Fibroblast of lung (primary cell): ENCODE measurements at regions not wholly inside any gene's neighbourhood (a gene's known extent, or its start where the extent isn't known, plus 50 kb on each side); places are given as distances from the start of the nearest gene placed in this dataset.

Source experiments
- DNase-seq, 2 donors: peaks; one replicate each; pipeline versions ENCODE4 v3.0.0 to v3.0.0-alpha.2; 2010; ENCODE audit warnings: low read depth in 2 of 2
- H2AFZ ChIP-seq: 2 replicates; pipeline ENCODE4 v1.5.1; 2012; ENCODE audit warnings: low read length, control low read depth, inconsistent platforms
- H3K27ac ChIP-seq: 2 replicates; pipeline ENCODE4 v1.5.1; 2011; ENCODE audit warnings: low read length, control low read depth; ENCODE audit not compliant: insufficient read depth
- H3K27me3 ChIP-seq: 2 replicates; pipeline ENCODE4 v1.5.1; 2011; ENCODE audit warnings: mild to moderate bottlenecking, low read length; ENCODE audit not compliant: control insufficient read depth, insufficient read depth
- H3K36me3 ChIP-seq: 2 replicates; pipeline ENCODE4 v1.5.1; 2011; ENCODE audit warnings: low read length; ENCODE audit not compliant: control insufficient read depth, insufficient read depth
- H3K4me1 ChIP-seq: 2 replicates; pipeline ENCODE4 v1.5.1; 2011; ENCODE audit warnings: low read length; ENCODE audit not compliant: control insufficient read depth, insufficient read depth; ENCODE audit errors: extremely low read depth
- H3K4me2 ChIP-seq: 2 replicates; pipeline ENCODE4 v1.5.1; 2011; ENCODE audit warnings: low read length, control low read depth; ENCODE audit not compliant: insufficient read depth; ENCODE audit errors: extremely low read depth
- H3K4me3 ChIP-seq, 4 experiments: fragments of 200-600 bp in 1 of 4; sonication (generic) in 1 of 4; replicated peaks in 1 of 4; 2 replicates each; pipeline ENCODE4 v1.5.1; 2011 to 2016; ENCODE audit warnings: low read length in 4 of 4, low read depth in 3 of 4, mild to moderate bottlenecking in 3 of 4, control low read depth in 2 of 4, inconsistent platforms in 1 of 4, mixed read lengths in 1 of 4; ENCODE audit not compliant: insufficient read depth in 1 of 4; ENCODE audit errors: control extremely low read depth in 1 of 4
- H3K79me2 ChIP-seq: 2 replicates; pipeline ENCODE4 v1.5.1; 2012; ENCODE audit warnings: mild to moderate bottlenecking, low read length, inconsistent platforms; ENCODE audit not compliant: control insufficient read depth, insufficient read depth
- H3K9ac ChIP-seq: 2 replicates; pipeline ENCODE4 v1.5.1; 2011; ENCODE audit warnings: mild to moderate bottlenecking, low read length, control low read depth; ENCODE audit not compliant: insufficient read depth
- H3K9me3 ChIP-seq: 2 replicates; pipeline ENCODE4 v1.5.1; 2012; ENCODE audit warnings: low read depth, low read length; ENCODE audit not compliant: control insufficient read depth, insufficient read depth
- H4K20me1 ChIP-seq: 2 replicates; pipeline ENCODE4 v1.5.1; 2011; ENCODE audit warnings: low read length; ENCODE audit not compliant: control insufficient read depth, insufficient read depth; ENCODE audit errors: extremely low read depth
- CTCF ChIP-seq, 2 donors: IDR thresholded peaks in 1 of 2; conservative IDR thresholded peaks in 1 of 2; 1 replicate in 1 of 2; 2 replicates in 1 of 2; pipeline ENCODE4 v1.5.1; 2011 to 2012; ENCODE audit warnings: low read length in 2 of 2, control low read depth in 1 of 2, inconsistent platforms in 1 of 2, low read depth in 1 of 2, mild to moderate bottlenecking in 1 of 2
- EZH2 ChIP-seq: IDR thresholded peaks from 2 replicates; pipeline ENCODE4 v1.5.1; 2012; ENCODE audit warnings: low read length, control low read depth, mild to moderate bottlenecking; ENCODE audit errors: missing control alignments

GRCh38 chr13:92984151-92984550 is 242.5 kb upstream of the GPC6 start:
- Histone ChIP-seq H2AFZ (no peak overlapping the region), H3K27ac (no peak overlapping the region), H4K20me1 (no peaks in the 10 kb centered on the region), H3K9ac (no peak overlapping the region), H3K36me3 (no peaks in the 10 kb centered on the region), H3K27me3 (no peaks in the 10 kb centered on the region), H3K4me3 (no peak overlapping the region), H3K79me2 (no peaks in the 10 kb centered on the region), H3K9me3 (no peaks in the 10 kb centered on the region), H3K4me2 (no peak overlapping the region), H3K4me1 (no peaks in the 10 kb centered on the region)
- no peak for TF ChIP-seq CTCF (conservative IDR thresholded peaks at IDR 0.05 in 1 of 2, IDR thresholded peaks at IDR 0.05 in 1 of 2; ENCODE audit: low read depth in 1 of 2, low read length in 2 of 2)
- no peak for TF ChIP-seq EZH2
- DNase-seq = no peak

- TF ChIP-seq CTCF (conservative IDR thresholded peaks at IDR 0.05 in 1 of 2, IDR thresholded peaks at IDR 0.05 in 1 of 2; ENCODE audit: low read depth in 1 of 2, low read length in 2 of 2) (no peak), EZH2 (no peak)
- Histone ChIP-seq H3K4me3 (no peak overlapping the region), H4K20me1 (no peaks in the 10 kb centered on the region), H3K36me3 (no peaks in the 10 kb centered on the region), H3K4me1 (no peaks in the 10 kb centered on the region), H2AFZ (no peak overlapping the region), H3K79me2 (no peaks in the 10 kb centered on the region), H3K27ac (no peak overlapping the region), H3K4me2 (no peak overlapping the region), H3K27me3 (no peaks in the 10 kb centered on the region), H3K9ac (no peak overlapping the region), H3K9me3 (no peaks in the 10 kb centered on the region)
- peak in 1 of 2 donors; percentile 85 for DNase-seq
These were observed 237.3 kb upstream of the GPC6 start for GRCh38 chr13:92989301-92989700.

GRCh38 chr13:92991692-92992091 is 234.9 kb upstream of the GPC6 start:
- Histone ChIP-seq H4K20me1 (no peaks in the 10 kb centered on the region), H3K27me3 (no peaks in the 10 kb centered on the region), H3K36me3 (no peaks in the 10 kb centered on the region), H3K79me2 (no peaks in the 10 kb centered on the region), H3K4me2 (no peak overlapping the region), H3K9ac (no peak overlapping the region), H2AFZ (no peak overlapping the region), H3K4me3 (no peak overlapping the region), H3K4me1 (no peaks in the 10 kb centered on the region), H3K27ac (no peak overlapping the region), H3K9me3 (no peaks in the 10 kb centered on the region)
- no peak for TF ChIP-seq CTCF (conservative IDR thresholded peaks at IDR 0.05 in 1 of 2, IDR thresholded peaks at IDR 0.05 in 1 of 2; ENCODE audit: low read depth in 1 of 2, low read length in 2 of 2)
- TF ChIP-seq EZH2 = no peak
- peak in 1 of 2 donors; percentile 67 for DNase-seq
